HUES6 (cell line): ENCODE measurements at regions not wholly inside any gene's neighbourhood (a gene's known extent, or its start where the extent isn't known, plus 50 kb on each side); places are given as distances from the start of the nearest gene placed in this dataset.
"Not testable (repeated sequence)": the region's sequence is repeated elsewhere in the genome, so short reads cannot be mapped to it uniquely, and the experiment has no call there.

ENCODE experiments used
- H3K27ac ChIP-seq: 2 replicates; pipeline ENCODE4 v1.7.0; 2013; ENCODE audit warnings: low read depth, mild to moderate bottlenecking, low read length, inconsistent platforms
- H3K27me3 ChIP-seq: 2 replicates; pipeline ENCODE4 v1.6.1; 2013; ENCODE audit warnings: low read length; ENCODE audit not compliant: control insufficient read depth, insufficient read depth
- H3K36me3 ChIP-seq: 2 replicates; pipeline ENCODE4 v1.6.1; 2013; ENCODE audit warnings: low read length; ENCODE audit not compliant: control insufficient read depth, insufficient read depth
- H3K4me1 ChIP-seq: 2 replicates; pipeline ENCODE4 v1.6.1; 2013; ENCODE audit warnings: low read length; ENCODE audit not compliant: control insufficient read depth, insufficient read depth
- H3K4me3 ChIP-seq: 2 replicates; pipeline ENCODE4 v1.5.1; 2013; ENCODE audit warnings: low read depth, low read length
- H3K9ac ChIP-seq: one replicate; pipeline ENCODE4 v1.6.1; 2013; ENCODE audit warnings: mild to moderate bottlenecking, low read length
- H3K9me3 ChIP-seq: 2 replicates; pipeline ENCODE4 v1.6.1; 2013; ENCODE audit warnings: low read depth, low read length; ENCODE audit not compliant: control insufficient read depth, insufficient read depth

DNA sequence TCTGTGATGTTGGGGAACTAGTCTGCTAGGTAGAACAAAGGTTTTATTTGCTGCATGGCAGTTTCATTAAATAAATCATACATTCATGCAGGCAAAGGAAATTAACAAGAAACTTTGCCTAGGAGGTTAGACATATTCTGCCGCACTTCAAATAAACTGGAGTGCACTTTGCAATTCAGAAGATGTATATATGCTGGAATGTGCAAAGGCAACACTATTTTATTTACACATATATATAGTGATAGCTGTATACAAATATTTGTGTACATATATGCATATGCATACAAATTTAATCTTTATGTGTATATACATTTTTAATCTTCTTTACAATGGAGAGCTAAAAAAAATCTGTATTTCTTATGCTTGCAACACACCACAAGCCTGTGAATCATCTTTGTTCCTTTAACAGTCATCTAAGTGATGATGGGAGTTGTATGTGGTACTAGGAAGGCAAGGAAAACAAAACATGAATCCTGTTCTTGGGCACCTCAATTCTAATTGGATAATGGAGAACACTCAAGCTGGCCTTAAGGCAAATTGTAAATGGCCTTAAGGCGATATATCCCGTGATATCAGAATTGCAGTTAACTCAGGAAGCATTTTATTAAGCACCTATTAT, 605.8 kb upstream of the CAMK1G start:
- Histone ChIP-seq H3K36me3 (no peaks in the 10 kb centered on the region), H3K27me3 (no peaks in the 10 kb centered on the region), H3K4me3 (no peak overlapping the region), H3K9me3 (no peaks in the 10 kb centered on the region), H3K9ac (no peak overlapping the region), H3K4me1 (no peaks in the 10 kb centered on the region), H3K27ac (no peak overlapping the region)

DNA sequence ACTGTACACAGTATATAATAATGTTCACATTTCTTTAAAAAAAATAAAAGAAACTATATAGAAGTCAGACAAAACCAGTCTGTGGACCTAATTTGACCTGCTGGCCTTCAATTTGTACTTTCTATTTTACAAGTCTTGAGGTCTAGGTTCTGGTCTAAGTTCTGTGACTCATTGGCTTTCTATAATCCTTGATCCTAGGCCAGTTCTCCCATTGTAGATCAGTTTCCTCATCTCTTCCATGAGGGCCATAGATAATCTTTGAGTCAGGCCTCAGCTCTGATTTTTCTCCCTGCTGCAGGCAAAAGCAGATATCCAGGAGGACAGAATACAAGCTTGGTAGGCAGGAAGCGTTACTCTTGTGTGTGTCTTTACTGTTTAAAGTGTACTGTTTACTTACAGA, 603.7 kb upstream of the CAMK1G start:
- Histone ChIP-seq H3K36me3 (no peaks in the 10 kb centered on the region), H3K9me3 (no peaks in the 10 kb centered on the region), H3K9ac (no peak overlapping the region), H3K27me3 (no peaks in the 10 kb centered on the region), H3K27ac (no peak overlapping the region), H3K4me3 (no peak overlapping the region), H3K4me1 (no peaks in the 10 kb centered on the region)

DNA sequence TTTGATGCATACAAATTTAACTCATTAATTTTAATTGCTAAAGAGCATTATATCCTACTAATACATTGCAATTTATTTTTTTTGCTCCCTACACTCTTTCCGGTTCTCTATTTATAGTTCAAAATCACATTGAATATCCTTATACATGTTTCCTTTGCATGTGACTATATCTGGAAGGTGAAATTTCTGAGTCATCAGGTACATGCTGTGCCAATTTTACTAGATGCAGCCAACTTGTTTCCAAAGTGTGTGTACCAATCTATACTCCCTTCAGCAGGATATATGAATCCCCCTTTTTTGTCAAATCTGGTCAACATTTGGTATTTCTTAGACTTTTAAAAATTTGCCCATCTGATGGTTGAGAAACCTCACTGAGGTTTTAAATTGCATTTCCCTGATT, 602.9 kb upstream of the CAMK1G start:
- no peak overlapping the region for H3K4me3 ChIP-seq
- no peak overlapping the region for H3K9ac ChIP-seq
- no peaks in the 10 kb centered on the region for H3K27me3 ChIP-seq
- H3K9me3 ChIP-seq, result no peaks in the 10 kb centered on the region
- H3K36me3 ChIP-seq, result no peaks in the 10 kb centered on the region
- no peaks in the 10 kb centered on the region for H3K4me1 ChIP-seq
- no peak overlapping the region for H3K27ac ChIP-seq

DNA sequence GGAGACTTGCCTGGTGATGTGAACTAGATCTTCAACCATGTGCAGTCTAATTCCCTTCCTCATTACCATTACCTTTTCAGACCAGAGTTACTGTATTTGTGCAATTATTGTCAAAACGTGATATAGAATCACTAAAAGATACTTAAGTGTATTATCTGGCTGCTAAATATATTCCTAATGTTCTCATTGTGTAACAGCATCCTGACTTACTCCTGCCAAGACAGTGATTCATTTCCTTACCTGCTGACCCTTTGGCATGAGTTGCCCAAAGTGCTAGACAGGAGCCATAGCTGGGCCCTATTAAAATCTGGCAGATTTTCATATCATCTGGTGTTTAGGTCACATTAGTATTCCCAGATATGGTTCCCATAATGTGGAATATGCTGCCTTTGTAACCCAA, 598.3 kb upstream of the CAMK1G start:
- Histone ChIP-seq H3K9ac (no peak overlapping the region), H3K9me3 (no peaks in the 10 kb centered on the region), H3K27ac (no peak overlapping the region), H3K36me3 (no peaks in the 10 kb centered on the region), H3K27me3 (no peaks in the 10 kb centered on the region), H3K4me1 (no peaks in the 10 kb centered on the region), H3K4me3 (no peak overlapping the region)

DNA sequence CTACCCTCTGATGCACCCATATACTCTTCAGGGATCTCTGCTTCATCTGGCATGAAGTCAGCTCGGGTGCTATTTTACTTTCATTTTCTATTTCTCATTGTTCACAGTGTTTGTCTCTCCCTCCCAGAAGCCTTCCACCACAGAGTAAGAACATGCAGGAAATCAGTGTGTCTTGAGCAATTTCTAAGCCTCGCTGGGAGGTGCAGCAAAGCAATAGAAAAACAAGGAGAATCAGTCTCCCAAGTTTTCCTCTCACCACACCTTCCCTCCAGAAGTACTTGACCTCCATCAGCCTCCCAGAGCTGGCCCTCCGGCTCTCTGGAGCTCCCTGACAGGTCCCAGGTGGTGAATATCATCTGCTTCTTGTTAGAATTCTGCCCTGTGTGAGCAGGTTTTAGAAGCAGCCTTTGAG, 594.7 kb upstream of the CAMK1G start:
- Histone ChIP-seq H3K4me1 (no peaks in the 10 kb centered on the region), H3K36me3 (no peaks in the 10 kb centered on the region), H3K27me3 (no peaks in the 10 kb centered on the region), H3K4me3 (no peak overlapping the region), H3K9ac (no peak overlapping the region), H3K27ac (no peak overlapping the region), H3K9me3 (peaks cover 19% of the 10 kb centered on the region)

DNA sequence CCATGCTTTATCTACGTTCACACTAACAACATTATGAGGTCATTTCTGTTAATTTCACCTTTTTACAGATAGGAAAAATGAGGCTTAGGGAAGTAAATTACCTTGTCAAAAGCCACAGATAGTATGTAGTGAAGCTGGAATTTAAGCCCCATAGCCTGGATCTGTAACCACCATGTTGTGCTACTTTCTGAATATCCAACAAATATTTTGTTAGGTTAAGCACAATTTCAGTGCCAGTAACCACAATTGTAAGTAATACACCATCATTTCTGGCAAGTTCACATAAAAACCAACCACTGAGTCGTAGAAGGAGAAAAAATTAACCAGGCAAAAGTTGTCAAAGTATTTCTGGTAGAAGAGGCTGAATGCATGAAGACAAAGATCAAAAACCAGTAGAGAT, 593.1 kb upstream of the CAMK1G start:
- Histone ChIP-seq H3K36me3 (no peaks in the 10 kb centered on the region), H3K4me3 (no peak overlapping the region), H3K9ac (no peak overlapping the region)

DNA sequence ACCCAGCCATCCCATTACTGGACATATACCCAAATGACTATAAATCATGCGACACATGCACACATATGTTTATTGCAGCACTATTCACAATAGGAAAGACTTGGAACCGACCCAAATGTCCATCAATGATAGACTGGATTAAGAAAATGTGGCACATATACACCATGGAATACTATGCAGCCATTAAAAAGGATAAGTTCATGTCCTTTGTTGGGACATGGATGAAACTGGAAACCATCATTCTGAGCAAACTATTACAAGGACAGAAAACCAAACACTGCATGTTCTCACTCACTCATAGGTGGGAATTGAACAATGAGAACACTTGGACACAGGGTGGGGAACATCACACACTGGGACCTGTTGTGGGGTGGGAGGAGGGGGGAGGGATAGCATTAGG, 586.5 kb upstream of the CAMK1G start:
- H3K27ac ChIP-seq, H3K27me3 ChIP-seq, H3K4me3 ChIP-seq, H3K9me3 ChIP-seq, H3K36me3 ChIP-seq, H3K4me1 ChIP-seq, H3K9ac ChIP-seq: not testable (repeated sequence)

More for the DNA sequence above, 593.1 kb upstream of the CAMK1G start:
- no peaks in the 10 kb centered on the region for H3K27me3 ChIP-seq
- no peaks in the 10 kb centered on the region for H3K4me1 ChIP-seq
- peaks cover 19% of the 10 kb centered on the region for H3K9me3 ChIP-seq
- H3K27ac ChIP-seq, result no peak overlapping the region

DNA sequence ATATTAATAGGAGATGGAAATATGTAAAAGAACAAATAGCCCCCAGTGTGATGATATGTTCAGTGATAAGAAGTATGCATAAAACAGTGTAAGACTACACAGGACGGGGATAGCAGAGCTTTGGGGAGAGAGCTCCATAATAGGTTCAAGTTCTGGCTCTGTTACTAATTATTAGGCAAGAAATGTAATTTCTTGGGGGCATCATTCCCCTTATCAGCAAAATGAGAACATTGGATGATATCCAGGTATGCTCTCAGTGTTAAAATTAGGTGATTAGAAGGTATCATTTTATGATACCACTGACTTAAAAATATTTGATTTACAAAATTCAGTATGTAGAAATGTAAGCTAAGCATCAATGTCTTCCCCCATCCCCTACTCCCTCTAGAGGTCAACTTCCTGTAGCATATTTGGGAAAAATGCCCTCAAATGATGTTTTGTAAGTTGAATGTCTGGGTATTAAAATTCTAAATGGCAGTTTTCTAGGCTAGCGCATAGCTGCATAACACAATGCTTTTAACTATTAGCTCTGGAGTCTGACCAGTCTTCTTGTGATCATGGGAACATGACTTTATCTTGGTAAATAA, 585.7 kb upstream of the CAMK1G start:
- Histone ChIP-seq H3K27me3 (no peaks in the 10 kb centered on the region), H3K27ac (no peak overlapping the region), H3K4me1 (no peaks in the 10 kb centered on the region), H3K4me3 (no peak overlapping the region), H3K36me3 (no peaks in the 10 kb centered on the region), H3K9ac (no peak overlapping the region), H3K9me3 (no peaks in the 10 kb centered on the region)

DNA sequence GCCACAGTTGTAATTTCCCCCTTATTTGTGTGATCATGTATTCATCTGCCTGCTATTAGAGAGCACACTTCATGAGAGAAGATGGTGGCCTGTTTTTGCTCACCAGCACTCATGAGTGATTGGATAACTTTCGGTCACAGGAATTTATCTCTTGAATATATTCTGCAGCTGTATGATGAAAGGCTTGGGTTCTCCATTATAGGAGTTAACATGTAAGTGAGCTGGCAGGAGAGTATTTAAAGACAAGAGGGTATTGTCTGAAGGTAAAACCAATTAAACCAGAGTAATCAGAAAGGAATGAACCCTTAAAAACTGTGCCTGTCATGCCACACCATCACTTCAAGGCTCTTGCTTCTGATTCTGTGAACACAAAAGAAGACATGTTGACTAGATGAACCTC, 574.9 kb upstream of the CAMK1G start:
- Histone ChIP-seq H3K36me3 (no peaks in the 10 kb centered on the region), H3K27ac (no peak overlapping the region), H3K4me1 (no peaks in the 10 kb centered on the region), H3K27me3 (no peaks in the 10 kb centered on the region), H3K9me3 (no peaks in the 10 kb centered on the region), H3K4me3 (no peak overlapping the region), H3K9ac (no peak overlapping the region)

DNA sequence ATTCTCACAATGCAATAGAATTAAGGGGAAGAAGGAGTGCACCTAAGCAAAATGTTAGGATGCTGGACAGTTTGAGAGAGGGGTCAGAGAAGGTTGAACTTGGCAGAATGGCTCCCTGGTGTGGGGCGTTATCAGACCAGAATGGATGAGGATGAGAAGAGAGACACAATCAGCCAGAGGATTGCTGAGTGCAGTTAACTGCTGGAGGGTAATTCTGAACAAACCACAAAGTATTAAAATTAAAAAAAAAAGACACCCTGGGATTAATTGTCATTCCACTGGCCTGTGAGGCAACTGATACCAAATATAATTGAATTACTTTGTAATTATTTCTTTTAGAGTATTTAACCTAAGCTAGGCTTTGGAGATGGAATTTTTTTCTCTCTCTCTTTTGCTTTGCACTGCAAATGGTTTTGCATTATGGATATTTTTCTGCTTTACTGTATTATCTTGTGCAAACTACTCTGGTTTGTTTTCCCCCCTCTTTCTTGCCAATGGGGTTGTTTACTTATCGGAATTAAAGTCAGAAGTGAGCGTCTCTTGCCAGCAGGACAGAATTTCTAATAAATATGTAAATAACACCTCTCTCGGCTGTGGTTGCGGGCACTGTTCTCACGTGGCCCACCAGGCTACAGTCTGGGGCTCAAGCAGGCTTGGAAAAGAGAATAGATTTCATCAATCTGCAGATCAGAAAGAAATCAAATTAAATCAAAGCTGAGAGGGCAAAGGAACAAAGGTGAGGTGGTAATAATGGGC, 572.9 kb upstream of the CAMK1G start:
- H3K36me3 ChIP-seq, result no peaks in the 10 kb centered on the region
- no peaks in the 10 kb centered on the region for H3K9me3 ChIP-seq
- H3K4me1 ChIP-seq, result no peaks in the 10 kb centered on the region
- no peaks in the 10 kb centered on the region for H3K27me3 ChIP-seq
- H3K27ac ChIP-seq, result no peak overlapping the region
- H3K4me3 ChIP-seq, result no peak overlapping the region
- no peak overlapping the region for H3K9ac ChIP-seq

DNA sequence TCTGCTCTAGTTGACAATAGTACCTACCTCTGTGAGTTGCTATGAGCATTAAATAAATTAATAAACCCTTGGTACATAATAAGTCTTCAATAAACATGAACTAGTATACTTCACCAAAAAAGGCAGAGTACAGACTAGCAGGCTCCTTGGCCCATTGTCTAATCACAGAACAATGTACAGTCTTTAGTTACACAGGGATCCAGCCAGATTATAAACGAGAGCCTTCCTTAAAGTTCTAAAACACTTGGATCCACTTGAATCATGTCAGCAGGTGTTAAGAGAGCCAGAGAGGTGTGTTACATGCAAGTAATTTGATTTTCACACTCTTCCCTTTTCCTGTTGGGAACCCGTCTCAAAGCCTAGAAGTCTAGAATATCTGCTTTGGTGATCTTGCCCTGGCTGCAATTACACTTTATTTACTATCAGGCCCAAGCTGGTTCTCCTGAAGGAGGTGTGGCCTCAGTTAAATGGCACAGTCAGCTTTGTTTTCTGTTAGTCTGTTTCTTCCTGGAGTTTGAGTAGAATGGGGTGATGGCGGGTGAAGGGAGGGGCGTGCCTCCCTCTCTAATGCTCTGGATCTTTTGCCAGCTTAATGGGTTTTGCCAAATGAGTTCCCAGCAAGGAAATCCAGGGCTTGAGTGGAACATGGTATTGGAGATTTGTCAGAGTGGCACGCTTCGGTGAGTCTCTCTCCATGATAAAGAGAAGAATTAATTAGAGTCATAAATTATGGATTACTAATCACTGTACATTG, 570.9 kb upstream of the CAMK1G start:
- Histone ChIP-seq H3K36me3 (no peaks in the 10 kb centered on the region), H3K27ac (no peak overlapping the region), H3K4me1 (no peaks in the 10 kb centered on the region), H3K9ac (no peak overlapping the region), H3K27me3 (no peaks in the 10 kb centered on the region), H3K9me3 (no peaks in the 10 kb centered on the region), H3K4me3 (no peak overlapping the region)
